Activated CD4-positive, alpha-beta memory T cell treated with anti-CD3 and anti-CD28 coated beads, Interleukin-2, amount 10 ng/mL, durations not matched to agents 7 days and 5 days (primary cell): ENCODE measurements at regions not wholly inside any gene's neighbourhood (a gene's known extent, or its start where the extent isn't known, plus 50 kb on each side); places are given as distances from the start of the nearest gene placed in this dataset.

Source experiments
- CTCF ChIA-PET: fragments of 350-600 bp; sonication (Branson Sonifier 250); formaldehyde crosslinking; loops from one replicate; lab custom pipeline; 2021; ENCODE audit warnings: antibody characterized with exemption, inconsistent platforms; lab: Charles Lee
- POLR2A ChIA-PET: fragments of 350-600 bp; sonication (Branson Sonifier 250); formaldehyde crosslinking; loops from one replicate; lab custom pipeline; 2021; ENCODE audit warnings: antibody characterized with exemption; lab: Charles Lee
- DNase-seq: peaks from one replicate; pipeline ENCODE4 v3.0.0-alpha.2; 2020
- H3K27ac Mint-ChIP-seq: one replicate; pipeline ENCODE4 v1.8.0; 2021; ENCODE audit warnings: mild to moderate bottlenecking, mixed read lengths
- H3K27me3 Mint-ChIP-seq: one replicate; pipeline ENCODE4 v1.8.0; 2021; ENCODE audit warnings: mixed read lengths
- H3K36me3 Mint-ChIP-seq: one replicate; pipeline ENCODE4 v1.8.0; 2021; ENCODE audit warnings: low read depth, mixed read lengths
- H3K4me1 Mint-ChIP-seq: one replicate; pipeline ENCODE4 v1.8.0; 2021; ENCODE audit warnings: mixed read lengths
- H3K4me3 Mint-ChIP-seq: one replicate; pipeline ENCODE4 v1.8.0; 2021; ENCODE audit warnings: mild to moderate bottlenecking, mixed read lengths
- H3K9me3 Mint-ChIP-seq: one replicate; pipeline ENCODE4 v1.8.0; 2021; ENCODE audit warnings: mixed read lengths

GRCh38 chr3:141418751-141419150, 50.4 kb downstream of the ZBTB38 start:
- Mint-ChIP-seq H3K4me1 (peaks cover 27% of the 10 kb centered on the region), H3K27ac (no peak overlapping the region), H3K27me3 (no peaks in the 10 kb centered on the region), H3K9me3 (no peaks in the 10 kb centered on the region), H3K36me3 (peaks cover 56% of the 10 kb centered on the region), H3K4me3 (no peak overlapping the region)
- ChIA-PET CTCF (no interaction called here), POLR2A (interaction anchor here (0.9 kb wide), 1 partner anchor 12 kb away, joined by 3 read pairs; no protein-coding TSS in a partner anchor)
- no peak for DNase-seq

GRCh38 chr3:141419946-141420345, 51.6 kb downstream of the ZBTB38 start:
- no peak for DNase-seq
- Mint-ChIP-seq H3K27me3 (no peaks in the 10 kb centered on the region), H3K4me1 (peaks cover 15% of the 10 kb centered on the region), H3K27ac (no peak overlapping the region), H3K9me3 (no peaks in the 10 kb centered on the region), H3K36me3 (peaks cover 44% of the 10 kb centered on the region), H3K4me3 (no peak overlapping the region)
- ChIA-PET CTCF (interaction anchor here (1.0 kb wide), 1 partner anchor 54 kb away, joined by 3 read pairs; no protein-coding TSS in a partner anchor), POLR2A (interaction anchor here (0.8 kb wide), 1 partner anchor 19 kb away, joined by 3 read pairs; no protein-coding TSS in a partner anchor)

DNA sequence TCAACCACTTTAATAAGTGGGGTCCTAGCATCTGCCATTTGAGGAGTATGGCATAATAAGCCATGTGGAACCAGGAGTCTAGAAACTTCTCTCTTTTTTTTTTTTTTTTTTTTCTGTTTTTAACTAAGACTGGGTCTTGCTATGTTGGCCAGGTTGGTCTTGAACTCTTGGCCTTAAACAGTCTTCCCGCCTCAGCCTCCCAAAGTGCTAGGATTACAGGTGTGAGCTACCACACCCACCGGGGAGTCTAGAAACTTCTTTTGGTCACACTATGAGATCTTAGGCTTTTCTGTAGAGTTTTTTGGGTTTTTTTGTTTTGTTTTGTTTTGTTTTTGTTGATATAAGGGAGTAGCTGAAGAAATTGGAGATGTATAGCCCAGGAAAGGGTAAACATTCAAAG, 52.9 kb downstream of the ZBTB38 start:
- Mint-ChIP-seq H3K27ac (no peak overlapping the region), H3K9me3 (no peaks in the 10 kb centered on the region), H3K4me1 (peaks cover 21% of the 10 kb centered on the region), H3K4me3 (no peak overlapping the region), H3K27me3 (no peaks in the 10 kb centered on the region), H3K36me3 (peaks cover 35% of the 10 kb centered on the region)
- DNase-seq: no peak
- ChIA-PET CTCF (no interaction called here), POLR2A (interaction anchor here (1.2 kb wide), 1 partner anchor 21 kb away, joined by 4 read pairs; no protein-coding TSS in a partner anchor)

DNA sequence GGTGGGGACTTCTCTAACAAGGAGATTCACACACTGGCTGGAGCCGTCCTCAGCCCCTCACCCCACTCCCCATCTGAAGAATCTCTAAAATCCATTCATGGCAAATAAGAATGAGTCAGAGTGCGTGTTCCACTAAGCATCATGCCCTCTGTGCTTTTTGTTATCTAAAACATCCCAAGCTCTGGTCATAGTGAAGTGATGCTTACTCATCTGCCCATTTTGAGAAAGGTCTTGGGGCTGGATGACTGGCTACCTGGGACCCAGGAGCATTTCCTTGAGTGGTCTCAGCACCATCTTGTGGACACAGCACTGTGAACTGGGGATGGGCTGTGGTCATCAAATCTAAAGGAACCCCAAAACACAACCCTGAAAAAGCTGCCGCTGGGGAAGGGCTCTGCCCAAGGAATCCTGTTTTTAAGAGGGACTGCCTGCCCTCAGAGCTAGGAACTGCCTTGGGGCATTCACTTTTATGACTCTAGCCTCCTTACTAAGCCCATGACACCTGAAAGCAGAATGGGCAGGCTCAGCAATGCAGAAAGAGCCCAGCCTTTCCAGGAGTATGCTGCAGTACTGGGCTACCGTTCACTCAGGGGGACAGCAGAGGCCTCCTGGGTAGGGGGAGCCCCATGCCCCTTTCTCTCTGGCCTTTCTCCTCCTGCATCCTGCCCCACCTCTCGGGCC, 53.5 kb downstream of the ZBTB38 start:
- ChIA-PET POLR2A (interaction anchor here (1.2 kb wide), 1 partner anchor 20 kb away, joined by 4 read pairs; no protein-coding TSS in a partner anchor), CTCF (interaction anchor here (1.1 kb wide), 1 partner anchor 61 kb away, joined by 4 read pairs; no protein-coding TSS in a partner anchor)
- Mint-ChIP-seq H3K36me3 (peaks cover 31% of the 10 kb centered on the region), H3K4me3 (no peak overlapping the region), H3K9me3 (no peaks in the 10 kb centered on the region), H3K27me3 (no peaks in the 10 kb centered on the region), H3K27ac (no peak overlapping the region), H3K4me1 (peaks cover 20% of the 10 kb centered on the region)
- no peak for DNase-seq

DNA sequence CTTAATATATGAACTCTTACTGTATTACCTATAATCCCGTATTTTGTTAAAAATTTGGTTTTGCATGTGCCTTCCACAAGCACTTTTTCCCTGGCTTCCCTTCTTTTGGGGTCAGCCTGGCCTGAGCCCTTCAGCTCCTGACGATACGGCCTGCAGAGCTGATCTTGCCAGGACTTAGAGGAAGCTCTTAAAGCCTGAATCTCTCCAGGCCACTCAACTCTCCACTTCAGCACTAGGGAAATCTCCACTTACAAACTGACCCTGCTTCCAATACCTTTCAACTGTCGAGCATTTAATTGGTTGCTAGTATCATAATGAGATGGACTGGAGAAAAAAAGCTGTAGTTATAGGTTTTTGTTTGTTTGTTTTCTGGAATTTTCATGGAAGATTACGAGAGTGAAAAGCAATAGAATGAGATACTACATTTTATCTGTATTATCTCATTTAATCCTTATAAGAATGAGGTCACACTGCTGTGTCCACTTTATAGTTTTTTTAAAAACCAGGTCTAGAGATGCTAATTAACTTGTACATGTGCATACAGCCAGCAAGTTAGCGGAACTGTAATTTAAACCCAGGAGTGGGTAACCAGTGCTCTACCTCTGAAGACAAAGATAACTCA, 54.8 kb downstream of the ZBTB38 start:
- no peak for DNase-seq
- ChIA-PET POLR2A (interaction anchor here (0.8 kb wide), 1 partner anchor 10 kb away, joined by 3 read pairs; no protein-coding TSS in a partner anchor), CTCF (interaction anchor here (0.8 to 2.0 kb wide), 4 partner anchors 13 to 111 kb away, joined by 3 to 12 read pairs (median 4); no protein-coding TSS in a partner anchor)
- Mint-ChIP-seq H3K27ac (no peak overlapping the region), H3K4me1 (peaks cover 21% of the 10 kb centered on the region), H3K4me3 (no peak overlapping the region), H3K9me3 (no peaks in the 10 kb centered on the region), H3K27me3 (no peaks in the 10 kb centered on the region), H3K36me3 (peaks cover 28% of the 10 kb centered on the region)

GRCh38 chr3:141425523-141426233, 57.4 kb downstream of the ZBTB38 start:
- ChIA-PET POLR2A (interaction anchor here (0.7 to 1.8 kb wide), 3 partner anchors 11 to 13 kb away, joined by 3 to 11 read pairs (median 3); no protein-coding TSS in a partner anchor), CTCF (interaction anchor here (1.5 to 1.8 kb wide), 3 partner anchors 10 to 65 kb away, joined by 4 to 7 read pairs (median 6); no protein-coding TSS in a partner anchor)
- no peak overlapping the region for H3K4me3 Mint-ChIP-seq
- H3K27ac Mint-ChIP-seq: no peak overlapping the region
- H3K9me3 Mint-ChIP-seq: no peaks in the 10 kb centered on the region
- H3K4me1 Mint-ChIP-seq: peaks cover 20% of the 10 kb centered on the region
- peaks cover 12% of the 10 kb centered on the region for H3K36me3 Mint-ChIP-seq
- no peaks in the 10 kb centered on the region for H3K27me3 Mint-ChIP-seq
- no peak for DNase-seq

DNA sequence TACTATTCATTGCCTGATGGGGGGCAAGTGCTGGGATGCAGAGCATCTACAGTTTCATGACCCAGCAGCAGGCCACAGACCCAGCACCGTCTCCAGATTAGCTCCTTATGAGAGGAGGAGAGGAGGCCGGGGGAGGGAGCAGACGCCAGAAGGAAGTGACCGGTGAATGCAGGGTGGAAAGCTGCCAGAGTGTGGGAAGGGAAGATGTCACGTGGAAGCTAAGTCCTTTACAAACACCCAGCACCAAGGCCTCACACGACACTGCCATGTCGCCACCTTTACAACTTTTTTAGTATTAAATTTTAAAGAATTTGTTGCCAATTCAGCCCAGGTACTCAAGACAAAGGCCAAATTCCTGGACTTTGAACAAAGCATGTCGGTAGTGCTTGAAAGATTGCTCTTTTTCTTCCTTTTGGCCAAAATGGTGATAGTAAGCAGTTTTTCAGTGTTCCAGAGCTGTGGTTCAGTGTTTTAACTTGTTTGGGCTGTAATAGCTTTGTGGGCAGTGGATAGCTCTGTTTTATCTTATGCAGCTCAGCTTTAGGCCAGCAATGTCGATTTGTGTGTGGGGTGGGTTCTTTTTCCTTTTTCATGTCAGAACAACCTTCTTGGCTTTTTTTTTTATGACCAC, 58.2 kb downstream of the ZBTB38 start:
- CTCF ChIA-PET: interaction anchor here (1.0 to 1.8 kb wide), 5 partner anchors 9 to 62 kb away, joined by 3 to 6 read pairs (median 4); no protein-coding TSS in a partner anchor
- no peak overlapping the region for H3K27ac Mint-ChIP-seq
- H3K4me3 Mint-ChIP-seq: no peak overlapping the region
- peaks cover 12% of the 10 kb centered on the region for H3K36me3 Mint-ChIP-seq
- H3K9me3 Mint-ChIP-seq: no peaks in the 10 kb centered on the region
- H3K4me1 Mint-ChIP-seq: peaks cover 18% of the 10 kb centered on the region
- H3K27me3 Mint-ChIP-seq: no peaks in the 10 kb centered on the region
- POLR2A ChIA-PET: interaction anchor here (0.7 to 1.4 kb wide), 3 partner anchors 10 to 26 kb away, joined by 3 to 4 read pairs (median 3); no protein-coding TSS in a partner anchor
- no peak for DNase-seq

GRCh38 chr3:141427764-141428163, 59.1 kb upstream of the RASA2 start:
- Mint-ChIP-seq H3K4me1 (peaks cover 18% of the 10 kb centered on the region), H3K4me3 (no peak overlapping the region), H3K27me3 (no peaks in the 10 kb centered on the region), H3K27ac (no peak overlapping the region), H3K9me3 (no peaks in the 10 kb centered on the region), H3K36me3 (peaks cover 16% of the 10 kb centered on the region)
- no peak for DNase-seq
- CTCF ChIA-PET: interaction anchor here (1.5 kb wide), 1 partner anchor 40 kb away, joined by 5 read pairs; no protein-coding TSS in a partner anchor
- POLR2A ChIA-PET: interaction anchor here (1.0 to 1.4 kb wide), 2 partner anchors 8 to 48 kb away, joined by 3 to 4 read pairs; no protein-coding TSS in a partner anchor

- H3K36me3 Mint-ChIP-seq: peaks cover 19% of the 10 kb centered on the region
- H3K4me1 Mint-ChIP-seq: peaks cover 18% of the 10 kb centered on the region
- no peaks in the 10 kb centered on the region for H3K9me3 Mint-ChIP-seq
- CTCF ChIA-PET: interaction anchor here (3.4 kb wide), 1 partner anchor 68 kb away, joined by 9 read pairs; no protein-coding TSS in a partner anchor
- no peaks in the 10 kb centered on the region for H3K27me3 Mint-ChIP-seq
- H3K27ac Mint-ChIP-seq: no peak overlapping the region
- no peak for DNase-seq
- no peak overlapping the region for H3K4me3 Mint-ChIP-seq
- POLR2A ChIA-PET: interaction anchor here (1.0 to 2.2 kb wide), 2 partner anchors 10 to 17 kb away, joined by 3 to 6 read pairs; no protein-coding TSS in a partner anchor
These were observed 57.3 kb upstream of the RASA2 start for GRCh38 chr3:141429371-141430035.

DNA sequence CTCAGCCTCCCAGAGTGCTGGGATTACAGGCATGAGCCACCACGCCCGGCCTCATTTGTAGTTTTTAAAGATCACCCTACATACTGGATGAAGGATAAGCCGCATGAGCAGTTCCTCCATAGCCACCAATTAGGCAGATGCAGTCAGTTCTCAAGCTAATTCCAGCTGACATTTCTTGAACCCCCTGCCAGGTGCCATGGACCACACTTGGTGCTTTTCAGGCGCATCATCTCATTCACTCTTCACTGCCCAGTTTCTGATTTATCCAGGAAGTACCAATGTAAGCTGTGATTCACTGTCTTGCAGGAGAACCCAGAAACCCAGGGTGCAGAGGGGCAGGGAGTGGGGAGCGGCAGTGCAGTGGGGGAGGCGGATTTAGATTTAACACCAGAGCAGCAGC, 56.5 kb upstream of the RASA2 start:
- no peaks in the 10 kb centered on the region for H3K9me3 Mint-ChIP-seq

More for the DNA sequence above, 56.5 kb upstream of the RASA2 start:
- Mint-ChIP-seq H3K36me3 (peaks cover 17% of the 10 kb centered on the region), H3K4me1 (peaks cover 16% of the 10 kb centered on the region), H3K27me3 (no peaks in the 10 kb centered on the region), H3K4me3 (no peak overlapping the region), H3K27ac (no peak overlapping the region)
- ChIA-PET POLR2A (interaction anchor here (2.2 kb wide), 1 partner anchor 9 kb away, joined by 6 read pairs; no protein-coding TSS in a partner anchor), CTCF (interaction anchor here (3.0 to 3.5 kb wide), 3 partner anchors 11 to 69 kb away, joined by 9 to 19 read pairs (median 11); no protein-coding TSS in a partner anchor)
- DNase-seq: no peak
